ENCODE measurements at regions not wholly inside any gene's neighbourhood (a gene's known extent, or its start where the extent isn't known, plus 50 kb on each side); places are given as distances from the start of the nearest gene placed in this dataset.

DNA sequence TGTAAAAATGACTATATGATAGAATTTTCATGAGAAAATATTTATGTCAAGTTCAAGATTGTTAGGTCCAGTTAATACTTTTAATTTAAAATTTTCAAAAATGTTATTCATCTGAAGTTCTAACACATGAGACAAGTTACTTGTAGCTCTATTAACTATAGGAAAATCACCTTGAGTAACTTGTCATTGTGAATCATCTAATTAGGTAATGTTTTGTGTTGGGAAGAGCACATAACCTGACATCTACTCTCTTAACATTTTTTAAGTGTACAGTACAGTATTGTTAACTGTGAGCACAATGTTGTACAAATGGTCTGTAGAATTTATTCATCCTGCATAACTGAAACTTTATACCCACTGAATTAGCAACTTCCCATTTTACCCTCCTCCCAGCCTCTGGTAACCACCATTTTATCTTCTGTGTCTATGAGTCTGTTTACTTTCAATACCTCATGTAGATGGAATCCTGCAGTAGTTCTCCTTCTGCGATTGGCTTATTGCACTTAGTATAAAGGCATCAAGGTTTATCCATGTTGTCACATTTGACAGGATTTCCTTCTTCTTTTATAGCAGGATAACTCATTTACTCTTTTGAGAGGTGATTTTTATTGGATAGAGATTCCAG is 54.6 kb downstream of the ARL4A start:
- no peak for DNase-seq

GRCh38 chr7:12746211-12746610 is 58.8 kb downstream of the ARL4A start:
- DNase-seq = no peak

DNA sequence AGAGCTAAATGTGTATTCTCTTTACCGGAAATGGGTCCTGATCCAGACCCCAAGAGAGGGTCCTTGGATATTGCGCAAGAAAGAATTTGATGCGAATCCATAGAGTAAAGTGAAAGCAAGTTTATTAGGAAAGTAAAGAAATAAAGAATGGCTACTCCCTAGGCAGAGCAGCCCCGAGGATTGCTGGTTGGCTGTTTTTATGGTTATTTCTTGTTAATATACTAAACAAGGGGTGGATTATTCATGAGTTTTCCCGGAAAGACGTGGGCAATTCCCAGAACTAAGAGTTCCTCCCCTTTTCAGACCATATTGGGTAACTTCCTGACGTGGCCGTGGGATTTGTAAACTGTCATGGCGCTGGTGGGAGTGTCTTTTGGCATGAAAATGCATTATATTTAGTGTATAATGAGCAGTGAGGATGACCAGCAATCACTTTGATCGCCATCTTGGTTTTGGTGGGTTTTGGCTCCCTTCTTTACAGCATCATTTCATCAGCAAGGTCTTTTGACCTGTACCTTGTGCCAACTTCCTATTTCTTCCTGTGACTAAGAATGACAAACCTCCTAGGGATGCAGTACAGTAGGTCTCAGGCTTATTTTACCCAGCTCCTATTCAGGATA is 60.4 kb downstream of the ARL4A start:
- DNase-seq = no peak

- no peak for DNase-seq
Observed at GRCh38 chr7:12749069-12749468, 61.6 kb downstream of the ARL4A start.

DNA sequence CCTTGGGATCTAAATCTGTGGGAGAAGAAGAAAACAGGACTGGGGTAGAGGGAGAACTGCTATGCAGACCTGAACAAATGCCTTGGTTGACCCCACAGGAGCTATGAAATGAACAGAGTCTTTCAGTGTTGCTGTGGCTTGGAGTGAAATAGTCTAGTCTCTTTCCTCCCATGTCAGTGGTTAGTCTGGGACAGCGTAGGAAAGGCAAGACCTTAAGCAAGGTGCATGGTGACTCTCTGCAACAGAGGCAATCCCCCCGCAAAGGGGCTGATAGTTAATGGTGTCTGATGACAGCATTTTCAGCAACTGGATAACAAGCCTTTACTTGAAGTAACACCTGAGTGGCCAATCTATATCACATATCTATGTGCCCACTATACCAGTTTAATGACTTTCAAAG is 62.3 kb downstream of the ARL4A start:
- DNase-seq = no peak

GRCh38 chr7:12751764-12752163 is 64.3 kb downstream of the ARL4A start:
- DNase-seq = no peak

- no peak for DNase-seq
Observed at GRCh38 chr7:12754179-12754578, 66.7 kb downstream of the ARL4A start.

- no peak for DNase-seq
Observed at GRCh38 chr7:12756821-12757220, 69.4 kb downstream of the ARL4A start.

DNA sequence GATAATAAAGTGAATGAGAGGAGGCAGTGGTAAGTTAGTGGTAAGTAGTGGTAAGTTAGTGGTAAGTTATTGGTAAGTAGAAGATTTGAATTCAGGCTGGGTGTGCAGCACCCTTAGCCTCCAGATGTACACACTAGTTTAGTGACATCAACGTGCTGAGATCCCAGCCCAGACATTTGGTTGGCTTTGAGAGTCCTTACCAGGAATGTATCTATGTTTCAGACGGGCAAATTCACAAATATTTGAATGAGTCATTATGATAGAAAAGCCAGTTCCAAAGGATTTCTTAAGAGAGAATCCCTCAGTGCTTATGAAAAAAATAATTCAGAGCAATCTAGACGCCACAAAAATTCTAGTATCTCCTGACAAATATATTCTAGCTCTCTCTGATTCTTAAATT is 70.0 kb downstream of the ARL4A start:
- no peak for DNase-seq

DNA sequence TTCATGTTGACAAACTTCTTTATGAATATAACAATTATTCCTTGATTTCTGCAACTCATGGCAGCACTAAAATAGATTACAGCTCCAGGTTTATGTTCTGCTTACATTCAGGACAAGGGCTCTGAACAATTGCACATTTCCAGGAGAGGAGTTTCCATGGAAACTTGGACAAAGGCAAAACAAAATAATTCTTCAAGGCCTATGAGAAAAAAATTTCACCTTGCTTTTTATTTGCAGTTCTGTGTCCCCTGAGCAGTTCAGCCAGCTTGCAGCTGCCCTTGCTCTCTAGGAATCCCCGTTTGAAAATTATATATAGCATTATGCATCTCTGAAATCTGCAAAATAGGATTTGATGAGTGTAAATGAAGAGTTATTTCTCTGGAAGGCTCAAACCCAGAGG is 71.7 kb downstream of the ARL4A start:
- no peak for DNase-seq

- no peak for DNase-seq
Observed at GRCh38 chr7:12761111-12761510, 73.7 kb downstream of the ARL4A start.

DNA sequence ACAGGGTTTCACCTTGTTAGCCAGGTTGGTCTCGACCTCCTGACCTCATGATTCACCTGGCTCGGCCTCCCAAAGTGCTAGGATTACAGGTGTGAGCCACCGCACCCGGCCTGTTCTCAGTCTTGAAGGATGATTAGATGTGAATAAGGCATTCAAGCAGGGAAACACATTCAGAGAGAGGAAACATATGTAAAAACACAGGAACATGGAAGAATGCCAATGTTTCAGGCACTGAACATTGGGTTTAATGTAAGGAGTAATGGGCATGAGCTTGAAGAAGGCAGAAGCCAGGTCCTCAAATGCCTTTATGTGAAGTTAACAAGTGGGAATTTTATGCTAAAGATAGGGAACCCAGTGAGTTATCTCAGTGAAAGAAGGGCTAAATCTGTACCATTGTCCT is 74.3 kb downstream of the ARL4A start:
- DNase-seq = no peak

DNA sequence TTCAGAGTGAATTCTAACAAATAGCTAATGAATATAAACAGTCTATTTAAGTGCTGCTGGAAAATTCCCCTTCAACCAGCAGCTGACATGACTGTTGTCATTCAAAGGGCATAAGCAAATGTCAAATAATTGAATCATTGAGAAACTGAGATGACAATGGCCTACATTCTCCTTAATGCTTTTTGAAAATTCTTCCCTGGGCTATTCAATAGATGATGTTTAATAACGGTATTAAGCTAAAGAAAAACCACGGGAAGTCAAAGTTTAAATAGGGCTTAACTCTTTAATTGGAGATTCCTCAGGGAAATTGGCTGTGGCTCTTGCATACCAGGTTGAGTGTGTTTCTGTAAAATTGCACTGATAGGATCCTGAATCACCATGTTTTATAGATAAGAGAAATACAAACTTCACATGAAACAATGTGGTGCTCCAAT is 77.0 kb downstream of the ARL4A start:
- no peak for DNase-seq

DNA sequence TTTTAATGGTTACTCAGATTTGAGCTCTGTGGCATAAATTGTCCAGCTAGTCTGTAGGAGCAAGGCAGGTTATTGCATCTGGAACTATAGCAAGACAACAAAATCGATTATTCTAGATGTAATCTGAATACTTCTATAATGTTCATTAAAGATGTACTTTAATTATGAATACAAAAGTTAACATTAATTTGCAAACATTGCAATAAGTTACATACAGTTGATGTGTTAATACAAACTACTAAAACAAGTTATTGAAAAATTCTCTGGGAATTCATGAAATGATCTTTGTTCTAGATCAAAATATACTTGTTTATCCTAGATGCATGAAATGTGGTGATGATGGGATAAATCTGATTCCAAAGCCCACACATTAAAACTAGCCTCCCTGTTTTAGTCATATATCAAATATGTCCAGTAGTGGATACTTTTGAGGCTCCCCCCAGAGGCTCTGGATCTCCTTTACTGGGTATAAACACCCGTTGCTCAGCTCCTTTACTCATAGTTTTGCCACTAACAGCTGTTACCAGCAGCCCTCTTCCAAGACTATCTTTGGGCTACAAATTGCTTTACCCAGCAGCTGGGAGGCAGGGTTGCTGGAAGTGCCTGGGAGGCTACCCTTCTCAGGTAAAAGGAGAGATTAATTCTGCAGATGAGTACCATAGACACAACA is 78.1 kb downstream of the ARL4A start:
- DNase-seq = no peak

DNA sequence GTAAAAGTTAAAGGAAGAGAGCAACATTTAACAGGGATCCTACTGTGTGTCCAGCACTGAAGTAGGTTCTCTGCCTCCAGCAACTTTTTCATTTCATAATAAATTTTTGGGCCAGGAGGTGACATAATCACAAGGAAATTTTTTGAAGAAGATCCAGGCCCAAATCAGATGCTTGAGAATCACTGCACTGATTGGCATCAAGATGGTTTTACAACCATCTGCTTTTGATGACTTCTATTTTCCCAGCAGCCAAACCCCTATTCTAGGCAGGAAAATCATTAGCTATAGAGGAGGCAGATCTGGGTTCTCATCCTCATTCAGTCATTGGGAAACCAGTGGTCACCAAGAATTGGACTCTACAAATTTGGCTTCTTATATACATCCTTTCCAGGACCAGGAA is 79.0 kb downstream of the ARL4A start:
- no peak for DNase-seq

- DNase-seq = no peak
Observed at GRCh38 chr7:12768948-12769347, 81.5 kb downstream of the ARL4A start.

DNA sequence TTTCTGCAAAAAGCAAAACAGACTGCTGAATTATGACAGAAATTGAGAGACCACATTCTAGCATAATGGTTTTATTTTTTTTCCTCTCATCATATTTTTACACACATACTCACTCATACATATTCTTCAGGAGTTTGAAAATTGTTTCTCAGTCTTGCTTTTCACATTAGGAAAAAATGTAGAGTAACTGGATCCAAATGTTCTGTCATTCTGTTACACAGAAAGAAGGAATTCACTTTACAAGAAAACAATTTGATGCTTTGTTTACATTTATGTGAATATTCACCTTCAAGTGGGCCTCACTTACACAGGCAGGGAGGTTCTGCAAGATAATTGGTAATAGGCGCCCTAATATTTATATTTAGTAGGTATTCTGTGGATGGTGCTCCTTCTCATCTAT is 82.0 kb downstream of the ARL4A start:
- DNase-seq = no peak

GRCh38 chr7:12770227-12770975 is 83.0 kb downstream of the ARL4A start:
- no peak for DNase-seq

- DNase-seq = no peak
Observed at GRCh38 chr7:12771378-12771877, 84.0 kb downstream of the ARL4A start.

DNA sequence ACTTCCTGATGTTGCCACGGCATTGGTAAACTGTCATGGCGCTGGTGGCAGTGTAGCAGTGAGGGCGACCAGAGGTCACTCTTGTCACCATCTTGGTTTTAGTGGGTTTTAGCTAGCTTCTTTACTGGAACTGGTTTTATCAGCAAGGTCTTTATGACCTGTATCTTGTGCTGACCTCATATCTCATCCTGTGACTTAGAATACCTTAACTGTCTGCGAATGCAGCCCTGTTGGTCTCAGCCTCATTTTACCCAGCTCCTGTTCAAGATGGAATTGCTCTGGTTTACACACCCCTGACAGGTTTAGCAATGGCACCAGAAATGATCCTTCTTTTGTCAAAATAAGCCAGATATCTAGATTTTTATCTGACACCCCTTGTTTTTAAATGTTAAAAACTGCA is 85.3 kb downstream of the ARL4A start:
- DNase-seq = no peak

DNA sequence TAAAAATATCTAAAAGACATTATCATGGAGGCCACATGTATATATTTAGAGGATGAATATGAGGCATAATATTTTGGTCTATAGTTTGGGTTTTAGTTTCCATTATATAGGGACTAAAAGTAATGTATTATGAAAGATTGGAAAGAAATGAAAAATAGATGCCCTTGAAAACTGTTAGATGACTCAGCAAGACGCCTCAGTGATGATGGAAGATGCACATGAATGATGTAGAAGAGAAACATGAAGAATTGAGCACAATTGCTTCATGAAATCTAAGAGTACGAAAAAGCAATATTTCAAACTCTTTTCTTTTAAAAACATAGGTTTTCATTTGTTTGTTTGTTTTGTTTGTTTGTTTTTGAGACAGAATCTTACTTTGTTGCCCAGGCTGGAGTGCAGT is 89.8 kb downstream of the ARL4A start:
- no peak for DNase-seq

- DNase-seq = no peak
Observed at GRCh38 chr7:12779947-12780346, 92.5 kb downstream of the ARL4A start.

DNA sequence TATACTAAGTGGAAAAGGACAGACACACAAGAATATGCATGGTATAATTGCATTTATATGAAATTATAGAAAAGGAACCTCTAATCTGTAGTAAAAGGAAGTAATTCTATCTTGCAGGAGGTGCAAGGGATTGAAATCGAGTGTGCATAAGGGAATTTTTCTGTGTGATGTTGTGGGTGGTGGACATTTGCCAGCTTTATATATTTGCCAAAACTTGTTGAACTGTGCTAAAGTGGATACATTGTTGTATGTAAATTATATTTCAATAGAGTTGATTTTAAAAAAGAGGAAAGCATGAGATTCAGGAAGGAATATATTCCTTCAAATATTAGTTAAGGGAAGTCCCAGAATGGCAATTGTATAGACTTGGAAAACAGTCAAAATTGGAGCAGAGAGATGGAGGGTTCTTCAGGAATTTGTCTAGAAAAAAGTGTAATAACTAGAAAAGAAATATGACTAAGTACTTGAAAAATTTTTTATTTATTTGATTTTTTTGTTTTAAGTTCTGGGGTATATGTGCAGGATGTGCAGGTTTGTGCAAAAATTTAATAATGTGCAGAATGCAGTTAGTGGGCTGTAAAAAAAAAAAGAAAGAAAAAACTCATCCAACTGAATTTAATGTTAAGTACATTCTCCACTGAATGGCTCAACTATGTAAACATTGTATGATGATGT is 96.1 kb downstream of the ARL4A start:
- no peak for DNase-seq
